WTC11 (cell line): ENCODE measurements at regions not wholly inside any gene's neighbourhood (a gene's known extent, or its start where the extent isn't known, plus 50 kb on each side); places are given as distances from the start of the nearest gene placed in this dataset.

ENCODE experiments used
- CTCF ChIP-seq: fragments of 200-600 bp; IDR thresholded peaks from 2 replicates; pipeline ENCODE4 v1.8.0; 2022; ENCODE audit warnings: antibody characterized with exemption
- E2F1 ChIP-seq: sonication (generic); formaldehyde crosslinking; IDR thresholded peaks from 2 replicates; pipeline ENCODE4 v1.8.0; 2022; ENCODE audit warnings: mild to moderate bottlenecking, missing genetic modification reagents
- E2F5 ChIP-seq: sonication (generic); formaldehyde crosslinking; IDR thresholded peaks from 2 replicates; pipeline ENCODE4 v1.8.1; 2022; ENCODE audit warnings: mild to moderate bottlenecking, moderate library complexity, missing genetic modification reagents
- HMGXB4 ChIP-seq: sonication (generic); formaldehyde crosslinking; IDR thresholded peaks from 2 replicates; pipeline ENCODE4 v1.8.1; 2023; ENCODE audit warnings: mild to moderate bottlenecking, moderate library complexity, missing genetic modification reagents
- IRF1 ChIP-seq: sonication (generic); formaldehyde crosslinking; IDR thresholded peaks from 2 replicates; pipeline ENCODE4 v1.8.0; 2023; ENCODE audit warnings: missing genetic modification reagents

GRCh38 chr3:106294121-106294520 lies 425.3 kb upstream of the CBLB start:
- no peak for TF ChIP-seq CTCF
- no peak for TF ChIP-seq E2F5 (CRISPR knock-in tag)
- TF ChIP-seq IRF1 (CRISPR knock-in tag), result no peak
- no peak for TF ChIP-seq E2F1 (CRISPR knock-in tag)
- no peak for TF ChIP-seq HMGXB4 (CRISPR knock-in tag)
